Type B pancreatic cell (in vitro differentiated cells): ENCODE measurements at regions not wholly inside any gene's neighbourhood (a gene's known extent, or its start where the extent isn't known, plus 50 kb on each side); places are given as distances from the start of the nearest gene placed in this dataset.

Source experiments
- DNase-seq: peaks from one replicate; pipeline ENCODE4 v3.0.0; 2021; ENCODE audit warnings: mixed read lengths; ENCODE audit not compliant: unreplicated experiment; ENCODE audit errors: extremely low spot score
- H3K27ac Mint-ChIP-seq: 2 replicates; pipeline ENCODE4 v1.8.0; 2021; ENCODE audit warnings: mild to moderate bottlenecking, mixed read lengths
- H3K27me3 Mint-ChIP-seq: 2 replicates; pipeline ENCODE4 v1.8.0; 2021; ENCODE audit warnings: mixed read lengths
- H3K36me3 Mint-ChIP-seq: 2 replicates; pipeline ENCODE4 v1.8.0; 2021; ENCODE audit warnings: mixed read lengths
- H3K4me1 Mint-ChIP-seq: one replicate; pipeline ENCODE4 v1.8.0; 2021; ENCODE audit warnings: mixed read lengths; ENCODE audit not compliant: unreplicated experiment
- H3K4me3 Mint-ChIP-seq: 2 replicates; pipeline ENCODE4 v1.8.0; 2021; ENCODE audit warnings: mild to moderate bottlenecking, mixed read lengths
- H3K9me3 Mint-ChIP-seq: 2 replicates; pipeline ENCODE4 v1.8.0; 2021; ENCODE audit warnings: mixed read lengths
- TF ChIP-seq, protein P1 (sequence below): fragments of 200-600 bp; sonication (generic); conservative IDR thresholded peaks from 2 replicates; pipeline ENCODE4 v1.5.0; 2021; ENCODE audit warnings: antibody characterized with exemption, mild to moderate bottlenecking

- TF ChIP-seq, protein P1, sequence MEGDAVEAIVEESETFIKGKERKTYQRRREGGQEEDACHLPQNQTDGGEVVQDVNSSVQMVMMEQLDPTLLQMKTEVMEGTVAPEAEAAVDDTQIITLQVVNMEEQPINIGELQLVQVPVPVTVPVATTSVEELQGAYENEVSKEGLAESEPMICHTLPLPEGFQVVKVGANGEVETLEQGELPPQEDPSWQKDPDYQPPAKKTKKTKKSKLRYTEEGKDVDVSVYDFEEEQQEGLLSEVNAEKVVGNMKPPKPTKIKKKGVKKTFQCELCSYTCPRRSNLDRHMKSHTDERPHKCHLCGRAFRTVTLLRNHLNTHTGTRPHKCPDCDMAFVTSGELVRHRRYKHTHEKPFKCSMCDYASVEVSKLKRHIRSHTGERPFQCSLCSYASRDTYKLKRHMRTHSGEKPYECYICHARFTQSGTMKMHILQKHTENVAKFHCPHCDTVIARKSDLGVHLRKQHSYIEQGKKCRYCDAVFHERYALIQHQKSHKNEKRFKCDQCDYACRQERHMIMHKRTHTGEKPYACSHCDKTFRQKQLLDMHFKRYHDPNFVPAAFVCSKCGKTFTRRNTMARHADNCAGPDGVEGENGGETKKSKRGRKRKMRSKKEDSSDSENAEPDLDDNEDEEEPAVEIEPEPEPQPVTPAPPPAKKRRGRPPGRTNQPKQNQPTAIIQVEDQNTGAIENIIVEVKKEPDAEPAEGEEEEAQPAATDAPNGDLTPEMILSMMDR, result no peak
- Mint-ChIP-seq H3K36me3 (no peaks in the 10 kb centered on the region), H3K27me3 (peaks cover 26% of the 10 kb centered on the region), H3K4me3 (no peak overlapping the region), H3K27ac (no peak overlapping the region), H3K9me3 (peaks cover 8% of the 10 kb centered on the region), H3K4me1 (peaks cover 12% of the 10 kb centered on the region)
- no peak for DNase-seq
Measured at GRCh38 chr10:10663622-10664021, 354.1 kb upstream of the CELF2 start.

- peaks cover 12% of the 10 kb centered on the region for H3K4me1 Mint-ChIP-seq
- peaks cover 20% of the 10 kb centered on the region for H3K27me3 Mint-ChIP-seq
Measured at GRCh38 chr10:10665750-10666149, 351.9 kb upstream of the CELF2 start.

DNA sequence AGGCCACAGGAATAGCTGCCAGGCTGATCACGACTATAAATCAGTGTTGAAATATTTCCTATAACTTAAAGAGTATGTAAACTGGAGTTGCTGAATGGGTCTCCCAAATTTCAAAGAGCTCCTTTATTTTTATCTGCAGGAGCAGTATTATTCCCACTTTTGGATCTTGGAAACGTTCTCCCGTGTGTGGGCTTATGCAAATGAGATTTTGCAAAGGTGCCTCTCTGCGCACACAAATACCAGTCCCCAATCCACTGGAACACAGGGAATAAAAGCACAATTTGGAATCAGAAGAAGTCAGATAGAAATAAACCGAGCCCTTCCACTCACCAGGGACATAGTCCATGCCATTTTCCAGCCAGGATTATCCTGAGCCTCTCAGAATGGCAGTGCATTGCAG, 350.2 kb upstream of the CELF2 start:
- H3K27ac Mint-ChIP-seq, result no peak overlapping the region
- TF ChIP-seq, protein P1, result no peak
- H3K9me3 Mint-ChIP-seq, result peaks cover 8% of the 10 kb centered on the region
- H3K36me3 Mint-ChIP-seq, result no peaks in the 10 kb centered on the region
- no peak for DNase-seq
- peaks cover 16% of the 10 kb centered on the region for H3K27me3 Mint-ChIP-seq
- H3K4me1 Mint-ChIP-seq, result peaks cover 12% of the 10 kb centered on the region
- no peak overlapping the region for H3K4me3 Mint-ChIP-seq

More at GRCh38 chr10:10665750-10666149, 351.9 kb upstream of the CELF2 start:
- Mint-ChIP-seq H3K27ac (no peak overlapping the region), H3K4me3 (no peak overlapping the region), H3K36me3 (no peaks in the 10 kb centered on the region), H3K9me3 (peaks cover 4% of the 10 kb centered on the region)
- no peak for DNase-seq
- TF ChIP-seq, protein P1, result no peak

DNA sequence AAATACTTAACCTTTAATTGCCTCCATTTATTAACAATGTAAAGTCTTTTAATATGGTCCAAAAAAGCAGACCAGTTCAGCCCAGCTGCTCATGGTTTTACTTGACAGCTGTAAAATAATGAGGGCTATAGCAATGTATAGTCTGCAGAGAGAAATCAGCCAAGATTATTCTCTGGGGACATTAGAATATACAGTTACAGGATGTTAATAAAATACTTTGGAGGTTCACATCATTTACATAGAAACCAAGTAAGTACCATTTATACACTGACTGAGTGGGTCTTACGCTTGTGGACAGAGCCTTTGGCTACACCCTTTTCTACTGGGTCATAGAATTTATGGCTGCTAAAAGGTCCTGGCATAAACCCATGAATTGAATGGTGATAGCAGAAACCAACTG, 340.7 kb upstream of the CELF2 start:
- H3K27me3 Mint-ChIP-seq, result no peaks in the 10 kb centered on the region

GRCh38 chr10:10677479-10677878, 340.2 kb upstream of the CELF2 start:
- H3K36me3 Mint-ChIP-seq, result no peaks in the 10 kb centered on the region
- DNase-seq, result no peak
- H3K27me3 Mint-ChIP-seq, result no peaks in the 10 kb centered on the region
- TF ChIP-seq, protein P1, result peak; percentile 78
- no peaks in the 10 kb centered on the region for H3K4me1 Mint-ChIP-seq
- no peak overlapping the region for H3K27ac Mint-ChIP-seq
- H3K4me3 Mint-ChIP-seq, result no peak overlapping the region
- no peaks in the 10 kb centered on the region for H3K9me3 Mint-ChIP-seq

More for the DNA sequence above, 340.7 kb upstream of the CELF2 start:
- TF ChIP-seq, protein P1, result no peak
- Mint-ChIP-seq H3K9me3 (peaks cover 4% of the 10 kb centered on the region), H3K4me1 (no peaks in the 10 kb centered on the region), H3K27ac (no peak overlapping the region), H3K4me3 (no peak overlapping the region), H3K36me3 (no peaks in the 10 kb centered on the region)
- no peak for DNase-seq

- no peaks in the 10 kb centered on the region for H3K27me3 Mint-ChIP-seq
- H3K27ac Mint-ChIP-seq, result no peak overlapping the region
- TF ChIP-seq, protein P1, result no peak
- H3K9me3 Mint-ChIP-seq, result no peaks in the 10 kb centered on the region
- H3K4me3 Mint-ChIP-seq, result no peak overlapping the region
- no peaks in the 10 kb centered on the region for H3K36me3 Mint-ChIP-seq
- H3K4me1 Mint-ChIP-seq, result no peaks in the 10 kb centered on the region
- no peak for DNase-seq
Measured at GRCh38 chr10:10680496-10680895, 337.2 kb upstream of the CELF2 start.
